OCI-LY7 (cell line): ENCODE measurements at regions not wholly inside any gene's neighbourhood (a gene's known extent, or its start where the extent isn't known, plus 50 kb on each side); places are given as distances from the start of the nearest gene placed in this dataset.

Source experiments
- BruUV-seq: library from RNA; stranded (reverse); fragments of 400-500 nt; replicated peaks from 2 replicates; lab custom pipeline; 2021; lab: Mats Ljungman, UMichigan
- CTCF ChIA-PET: fragments of 300-600 bp; sonication (Branson Sonifier 250); formaldehyde crosslinking; loops from one replicate; lab custom pipeline; 2022; ENCODE audit warnings: antibody characterized with exemption; ENCODE audit not compliant: unreplicated experiment; lab: Charles Lee
- POLR2A ChIA-PET: fragments of 300-600 bp; sonication (Branson Sonifier 250); formaldehyde crosslinking; loops from one replicate; lab custom pipeline; 2022; ENCODE audit warnings: antibody characterized with exemption; lab: Charles Lee
- DNase-seq: peaks from one replicate; pipeline ENCODE4 v3.0.0-alpha.2; 2015; ENCODE audit warnings: low spot score
- H2AFZ ChIP-seq: fragments of 200-600 bp; sonication (generic), shearing (Covaris generic); 2 replicates; pipeline ENCODE4 v1.6.1; 2014; ENCODE audit warnings: mild to moderate bottlenecking, antibody characterized with exemption, low read length, moderate library complexity
- H3K27ac ChIP-seq: fragments of 200-600 bp; sonication (generic); 2 replicates; pipeline ENCODE4 v1.5.1; 2014; ENCODE audit warnings: mixed run types, low read depth, mild to moderate bottlenecking, moderate library complexity, low read length, inconsistent platforms; ENCODE audit not compliant: poor library complexity, severe bottlenecking
- H3K36me3 ChIP-seq: fragments of 200-600 bp; sonication (generic); 2 replicates; pipeline ENCODE4 v1.6.1; 2014; ENCODE audit warnings: mild to moderate bottlenecking, antibody characterized with exemption, low read length, moderate library complexity, mixed read lengths; ENCODE audit not compliant: insufficient read depth
- H3K4me1 ChIP-seq: fragments of 200-600 bp; sonication (generic); 2 replicates; pipeline ENCODE4 v1.5.1; 2014; ENCODE audit warnings: mild to moderate bottlenecking, low read length; ENCODE audit not compliant: insufficient read depth, poor library complexity, severe bottlenecking
- H3K4me2 ChIP-seq: fragments of 200-600 bp; sonication (generic); 2 replicates; pipeline ENCODE4 v1.6.1; 2014; ENCODE audit warnings: mild to moderate bottlenecking, low read length
- H3K4me3 ChIP-seq: fragments of 200-600 bp; sonication (generic); 2 replicates; pipeline ENCODE4 v1.5.1; 2014; ENCODE audit warnings: mild to moderate bottlenecking, low read depth, low read length; ENCODE audit not compliant: poor library complexity, severe bottlenecking
- H3K79me2 ChIP-seq: fragments of 200-600 bp; sonication (generic); 2 replicates; pipeline ENCODE4 v1.6.1; 2016; ENCODE audit warnings: low read depth, mild to moderate bottlenecking, low read length, moderate library complexity, mixed read lengths; ENCODE audit not compliant: insufficient read depth
- H3K9me2 ChIP-seq: fragments of 200-600 bp; sonication (generic); 2 replicates; pipeline ENCODE4 v1.6.1; 2016; ENCODE audit warnings: mild to moderate bottlenecking, low read length, mixed read lengths; ENCODE audit not compliant: insufficient read depth
- H3K9me3 ChIP-seq: fragments of 200-600 bp; sonication (generic); 2 replicates; pipeline ENCODE4 v1.6.1; 2014; ENCODE audit warnings: mild to moderate bottlenecking, mixed run types, low read length, mixed read lengths
- H4K20me1 ChIP-seq: fragments of 200-600 bp; sonication (generic); 2 replicates; pipeline ENCODE4 v1.6.1; 2014; ENCODE audit warnings: mild to moderate bottlenecking, antibody characterized with exemption, low read length, moderate library complexity, mixed read lengths; ENCODE audit not compliant: insufficient read depth
- CTCF ChIP-seq: fragments of 200-600 bp; sonication (generic); conservative IDR thresholded peaks from 2 replicates; pipeline ENCODE4 v1.5.1; 2014; ENCODE audit warnings: mild to moderate bottlenecking, antibody characterized with exemption, low read length, moderate library complexity, mixed read lengths
- EZH2phosphoT487 ChIP-seq: fragments of 200-600 bp; sonication (generic); IDR thresholded peaks from 2 replicates; pipeline ENCODE4 v1.6.1; 2018; ENCODE audit warnings: low read depth, borderline replicate concordance, mild to moderate bottlenecking, mixed run types, antibody characterized with exemption, low read length, moderate library complexity, mixed read lengths
- intact Hi-C: fragments of 100-400 bp; cut with micrococcal nuclease; formaldehyde crosslinking; loops from one replicate; pipeline ENCODE4 v1.10.0; 2022; ENCODE audit not compliant: unreplicated experiment

- Histone ChIP-seq H2AFZ (no peak overlapping the region), H3K79me2 (no peaks in the 10 kb centered on the region), H3K9me3 (peaks cover 6% of the 10 kb centered on the region; the same call in 1 of the 2 replicates), H3K4me1 (no peaks in the 10 kb centered on the region), H4K20me1 (no peaks in the 10 kb centered on the region), H3K4me3 (no peak overlapping the region), H3K9me2 (no peaks in the 10 kb centered on the region), H3K4me2 (no peak overlapping the region), H3K36me3 (no peaks in the 10 kb centered on the region), H3K27ac (no peak overlapping the region)
- BruUV-seq: no TSS peak
- POLR2A ChIA-PET: no interaction called here
- intact Hi-C loops: no loop called here
- CTCF ChIA-PET: no interaction called here
- DNase-seq: no peak
- TF ChIP-seq EZH2phosphoT487 (no peak), CTCF (no peak)
These were observed 419.1 kb downstream of the HS3ST3B1 start for GRCh38 chr17:14719942-14720341.

- intact Hi-C loops: no loop called here
- no peaks in the 10 kb centered on the region for H3K9me2 ChIP-seq
- H3K4me2 ChIP-seq: no peak overlapping the region
- H3K4me1 ChIP-seq: no peaks in the 10 kb centered on the region
- H3K27ac ChIP-seq: no peak overlapping the region
- no peak overlapping the region for H3K4me3 ChIP-seq
- no peaks in the 10 kb centered on the region for H3K79me2 ChIP-seq
- POLR2A ChIA-PET: no interaction called here
- no peak overlapping the region for H2AFZ ChIP-seq
- CTCF ChIA-PET: no interaction called here
- no peaks in the 10 kb centered on the region for H3K36me3 ChIP-seq
- no TSS peak for BruUV-seq
- TF ChIP-seq CTCF (no peak), EZH2phosphoT487 (no peak)
- no peaks in the 10 kb centered on the region for H4K20me1 ChIP-seq
- DNase-seq: no peak
- no peaks in the 10 kb centered on the region for H3K9me3 ChIP-seq
These were observed 417.0 kb downstream of the HS3ST3B1 start for GRCh38 chr17:14717859-14718258.

GRCh38 chr17:14715561-14715960, 414.7 kb downstream of the HS3ST3B1 start:
- no peaks in the 10 kb centered on the region for H3K36me3 ChIP-seq
- no peaks in the 10 kb centered on the region for H3K9me3 ChIP-seq
- no peaks in the 10 kb centered on the region for H4K20me1 ChIP-seq
- H3K4me2 ChIP-seq: no peak overlapping the region
- no peak for DNase-seq
- H3K79me2 ChIP-seq: no peaks in the 10 kb centered on the region
- TF ChIP-seq CTCF (no peak), EZH2phosphoT487 (no peak)
- ChIA-PET CTCF (no interaction called here), POLR2A (interaction anchor here (0.6 kb wide), 2 partner anchors 12 to 394 kb away, joined by 3 to 6 read pairs; no protein-coding TSS in a partner anchor)
- H3K4me1 ChIP-seq: no peaks in the 10 kb centered on the region
- intact Hi-C loops: no loop called here
- no peak overlapping the region for H2AFZ ChIP-seq
- H3K27ac ChIP-seq: no peak overlapping the region
- H3K4me3 ChIP-seq: no peak overlapping the region
- no TSS peak for BruUV-seq
- 0 out of 2 replicates have a peak, but pooled peaks cover 2% of the 10 kb centered on the region for H3K9me2 ChIP-seq
